HUES48 (cell line): ENCODE measurements at regions not wholly inside any gene's neighbourhood (a gene's known extent, or its start where the extent isn't known, plus 50 kb on each side); places are given as distances from the start of the nearest gene placed in this dataset.

ENCODE experiments used
- H3K27ac ChIP-seq: one replicate; pipeline ENCODE4 v1.7.0; 2013; ENCODE audit warnings: low read depth, low read length, inconsistent platforms
- H3K27me3 ChIP-seq: 2 replicates; pipeline ENCODE4 v1.6.1; 2013; ENCODE audit warnings: mild to moderate bottlenecking, low read length; ENCODE audit not compliant: control insufficient read depth, insufficient read depth
- H3K36me3 ChIP-seq: 2 replicates; pipeline ENCODE4 v1.6.1; 2013; ENCODE audit warnings: low read length; ENCODE audit not compliant: control insufficient read depth, insufficient read depth
- H3K4me1 ChIP-seq: 2 replicates; pipeline ENCODE4 v1.6.1; 2013; ENCODE audit warnings: mild to moderate bottlenecking, low read length; ENCODE audit not compliant: control insufficient read depth, insufficient read depth
- H3K4me3 ChIP-seq: 2 replicates; pipeline ENCODE4 v1.5.1; 2013; ENCODE audit warnings: mild to moderate bottlenecking, low read depth, low read length
- H3K9ac ChIP-seq: 2 replicates; pipeline ENCODE4 v1.6.1; 2013; ENCODE audit warnings: mild to moderate bottlenecking, low read depth, low read length, moderate library complexity
- H3K9me3 ChIP-seq: 2 replicates; pipeline ENCODE4 v1.6.1; 2013; ENCODE audit warnings: low read length; ENCODE audit not compliant: control insufficient read depth, insufficient read depth

DNA sequence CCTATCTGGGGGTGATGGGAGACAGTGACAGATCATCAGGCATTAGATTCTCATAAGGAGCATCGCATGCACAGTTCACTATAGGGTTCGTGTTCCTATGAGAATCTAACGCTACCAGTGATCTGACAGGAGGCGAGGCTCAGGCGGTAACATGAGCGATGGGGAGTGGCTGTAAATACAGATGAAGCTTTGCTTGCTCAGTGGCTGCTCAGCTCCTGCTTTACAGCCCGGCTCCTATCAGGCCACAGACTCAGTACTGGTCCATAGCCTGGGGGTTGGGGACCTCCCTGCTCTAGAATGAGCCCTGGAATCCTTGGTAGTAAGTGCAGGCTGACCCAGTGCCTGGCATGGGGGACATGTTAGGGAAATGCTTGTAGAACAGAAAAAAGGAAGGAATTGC, 426.0 kb downstream of the TYW1 start:
- no peaks in the 10 kb centered on the region for H3K27me3 ChIP-seq
- H3K4me1 ChIP-seq = no peaks in the 10 kb centered on the region
- no peaks in the 10 kb centered on the region for H3K9me3 ChIP-seq
- no peak overlapping the region for H3K9ac ChIP-seq
- no peak overlapping the region for H3K4me3 ChIP-seq
- no peaks in the 10 kb centered on the region for H3K36me3 ChIP-seq
- H3K27ac ChIP-seq = no peak overlapping the region

DNA sequence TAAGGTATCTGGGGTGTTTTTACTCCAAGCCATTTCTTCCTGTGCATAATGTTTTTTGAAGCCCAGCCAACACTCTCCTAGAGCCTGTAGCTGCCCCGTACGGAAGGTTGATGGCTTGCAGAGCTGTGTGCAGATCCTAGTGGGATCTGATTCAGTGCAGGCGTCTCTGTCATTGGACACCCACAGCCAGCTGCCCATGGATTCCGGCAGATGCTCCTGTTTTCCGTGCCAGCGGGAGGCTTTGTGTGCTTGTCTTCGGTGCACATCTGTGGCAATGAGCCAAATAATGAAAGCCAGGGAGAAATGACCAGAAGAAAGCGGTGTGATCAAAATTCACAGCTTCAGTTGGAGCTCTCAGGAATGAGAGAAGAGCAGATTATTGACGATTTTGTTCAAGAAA, 426.4 kb downstream of the TYW1 start:
- no peaks in the 10 kb centered on the region for H3K36me3 ChIP-seq
- H3K4me3 ChIP-seq = no peak overlapping the region
- no peaks in the 10 kb centered on the region for H3K9me3 ChIP-seq
- H3K27ac ChIP-seq = no peak overlapping the region
- H3K4me1 ChIP-seq = no peaks in the 10 kb centered on the region
- no peak overlapping the region for H3K9ac ChIP-seq
- no peaks in the 10 kb centered on the region for H3K27me3 ChIP-seq

DNA sequence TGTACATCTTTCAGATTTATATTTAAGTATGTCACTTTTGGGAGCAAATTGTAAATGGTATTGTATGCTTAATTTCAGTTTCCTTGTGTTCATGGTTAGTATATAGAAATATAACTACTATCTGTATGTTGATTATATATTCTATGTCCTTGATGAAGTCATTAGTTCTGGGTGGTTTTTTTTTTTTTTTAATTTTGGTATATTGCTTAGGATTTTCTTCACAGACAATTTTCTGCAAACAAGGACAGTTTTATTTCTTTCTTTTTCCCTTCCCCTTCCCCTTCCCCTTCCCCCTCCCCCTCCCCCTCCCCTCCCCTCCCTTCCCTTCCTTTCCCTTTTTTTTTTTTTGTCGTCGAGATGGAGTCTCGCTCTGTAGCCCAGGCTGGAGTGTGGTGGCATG, 430.0 kb downstream of the TYW1 start:
- no peaks in the 10 kb centered on the region for H3K9me3 ChIP-seq
- no peak overlapping the region for H3K4me3 ChIP-seq
- no peaks in the 10 kb centered on the region for H3K27me3 ChIP-seq
- H3K27ac ChIP-seq = no peak overlapping the region
- no peak overlapping the region for H3K9ac ChIP-seq
- H3K4me1 ChIP-seq = no peaks in the 10 kb centered on the region
- no peaks in the 10 kb centered on the region for H3K36me3 ChIP-seq

DNA sequence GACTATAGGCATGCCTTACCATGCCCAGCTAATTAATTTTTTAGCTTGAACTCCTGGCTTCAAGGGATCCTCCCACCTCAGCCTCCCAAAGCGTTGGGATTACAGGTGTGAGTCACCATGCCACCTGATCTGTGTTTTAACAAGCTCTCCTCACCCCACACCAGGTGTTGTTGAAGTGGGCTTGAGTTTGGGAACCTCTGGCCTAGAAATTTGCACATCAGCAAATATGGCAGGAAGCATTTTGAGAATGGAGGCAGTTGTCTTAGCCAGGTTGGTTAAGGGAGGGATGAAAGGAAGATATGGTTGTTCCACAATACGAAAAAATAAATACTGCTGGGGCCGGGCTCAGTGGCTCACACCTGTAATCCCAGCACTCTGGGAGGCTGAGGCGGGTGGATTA, 433.1 kb downstream of the TYW1 start:
- no peaks in the 10 kb centered on the region for H3K4me1 ChIP-seq
- H3K9me3 ChIP-seq = peaks cover 11% of the 10 kb centered on the region
- no peak overlapping the region for H3K4me3 ChIP-seq
- H3K27ac ChIP-seq = no peak overlapping the region
- no peak overlapping the region for H3K9ac ChIP-seq
- H3K27me3 ChIP-seq = no peaks in the 10 kb centered on the region
- no peaks in the 10 kb centered on the region for H3K36me3 ChIP-seq

DNA sequence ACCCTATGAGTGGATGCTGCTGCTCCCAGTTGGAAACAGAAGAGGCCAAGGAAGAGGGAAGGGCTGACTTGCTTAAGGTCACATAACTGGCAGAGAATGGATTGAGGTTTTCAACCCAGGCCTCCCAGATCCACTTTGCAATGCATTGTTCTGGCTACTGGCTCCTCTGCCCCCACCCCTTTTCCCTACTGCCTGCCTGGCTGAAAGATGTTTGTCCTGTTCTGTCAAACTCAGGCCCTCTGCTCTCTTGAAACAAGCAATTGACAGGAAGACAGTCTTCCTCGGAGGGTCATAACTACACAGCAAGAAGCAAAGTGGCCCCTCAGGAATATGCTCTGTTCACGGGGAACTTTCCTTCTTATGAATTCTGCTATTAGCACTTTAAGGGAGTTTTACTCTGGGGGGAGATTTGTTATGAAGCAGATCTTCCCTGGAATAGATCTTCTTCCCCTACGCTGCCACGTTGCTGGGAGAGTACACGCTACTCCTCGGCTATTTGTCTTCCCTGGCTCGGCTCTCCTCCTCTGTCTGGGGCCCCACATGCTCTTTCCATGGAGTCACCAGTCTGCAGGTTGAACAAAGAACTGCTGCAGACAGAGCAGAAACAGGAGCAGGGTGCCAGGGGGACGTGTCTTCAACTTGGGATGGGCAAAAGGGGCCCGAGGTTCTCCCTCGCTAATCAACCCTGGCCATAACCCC, 436.1 kb downstream of the TYW1 start:
- H3K27me3 ChIP-seq = no peaks in the 10 kb centered on the region
- H3K36me3 ChIP-seq = no peaks in the 10 kb centered on the region

DNA sequence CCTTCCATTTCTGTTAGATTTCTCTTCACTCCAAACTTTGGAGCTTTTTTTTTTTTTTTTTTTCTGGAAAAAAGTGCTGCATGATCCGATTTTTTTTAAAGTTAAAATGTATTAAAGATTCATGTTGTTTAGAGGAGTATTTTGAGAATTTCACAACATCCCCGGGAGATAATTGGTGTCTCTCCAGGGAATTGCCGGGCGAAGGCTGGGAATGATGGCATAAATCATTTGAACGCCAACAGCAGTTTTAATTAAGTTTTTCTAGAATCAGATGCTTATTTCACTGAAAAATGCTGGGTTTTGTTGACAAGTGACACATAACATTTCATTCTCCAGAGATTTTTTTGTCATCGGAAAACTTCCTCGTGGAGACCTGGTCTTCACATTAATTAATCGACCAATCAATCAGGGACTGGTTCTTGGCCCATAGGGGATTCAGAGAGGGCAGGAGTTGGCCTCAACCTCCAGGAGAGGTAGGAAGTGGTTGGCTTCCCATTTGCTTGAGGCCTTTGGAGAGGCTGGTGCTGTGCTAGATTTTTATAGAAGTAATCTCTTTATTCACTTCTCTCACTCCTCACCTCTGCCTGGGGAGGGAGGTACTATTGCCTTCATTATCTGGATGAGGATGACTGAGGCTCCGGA, 439.4 kb downstream of the TYW1 start:
- Histone ChIP-seq H3K4me1 (peaks cover 18% of the 10 kb centered on the region), H3K27me3 (no peaks in the 10 kb centered on the region), H3K27ac (no peak overlapping the region), H3K9ac (no peak overlapping the region), H3K36me3 (no peaks in the 10 kb centered on the region), H3K9me3 (peaks cover 11% of the 10 kb centered on the region), H3K4me3 (no peak overlapping the region)

More for the DNA sequence above, 436.1 kb downstream of the TYW1 start:
- peaks cover 11% of the 10 kb centered on the region for H3K9me3 ChIP-seq
- no peak overlapping the region for H3K27ac ChIP-seq
- H3K4me3 ChIP-seq = no peak overlapping the region
- H3K9ac ChIP-seq = no peak overlapping the region
- no peaks in the 10 kb centered on the region for H3K4me1 ChIP-seq

DNA sequence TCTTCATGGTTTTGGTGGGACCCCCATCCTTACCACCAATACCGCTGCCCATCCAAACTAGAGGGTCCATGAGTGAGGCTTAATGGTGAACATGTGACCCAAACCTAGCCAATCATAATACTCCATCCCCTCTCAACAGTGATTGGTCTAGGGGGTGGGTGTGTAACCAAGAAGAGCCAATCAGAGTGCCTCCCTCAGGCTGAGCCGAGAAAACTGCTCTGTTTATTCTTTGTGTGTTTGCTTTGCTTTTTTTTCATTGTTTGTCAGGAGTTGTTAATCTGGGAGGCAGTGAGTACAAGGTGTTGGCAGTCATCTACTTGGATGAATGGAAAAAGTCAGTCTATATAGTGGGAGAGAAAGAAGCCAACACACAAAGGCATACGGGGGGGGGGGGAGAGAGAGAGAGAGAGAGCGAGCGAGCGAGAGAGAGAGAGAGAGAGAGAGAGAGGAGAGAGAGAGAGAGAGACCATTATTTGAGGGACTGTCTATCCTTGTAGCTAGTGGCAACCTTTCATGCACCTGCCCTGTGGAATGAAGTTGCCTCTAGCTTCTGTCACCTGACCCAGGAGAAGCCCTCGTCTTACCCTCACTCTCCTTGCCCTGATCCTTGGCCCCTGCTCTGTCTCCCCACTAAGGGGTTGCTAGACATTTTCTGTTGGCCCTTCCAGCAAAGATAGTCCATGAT, 441.7 kb downstream of the TYW1 start:
- Histone ChIP-seq H3K9ac (no peak overlapping the region), H3K36me3 (no peaks in the 10 kb centered on the region), H3K4me3 (no peak overlapping the region), H3K9me3 (peaks cover 5% of the 10 kb centered on the region), H3K4me1 (peaks cover 18% of the 10 kb centered on the region), H3K27me3 (no peaks in the 10 kb centered on the region), H3K27ac (peak overlapping the region; percentile 68)

DNA sequence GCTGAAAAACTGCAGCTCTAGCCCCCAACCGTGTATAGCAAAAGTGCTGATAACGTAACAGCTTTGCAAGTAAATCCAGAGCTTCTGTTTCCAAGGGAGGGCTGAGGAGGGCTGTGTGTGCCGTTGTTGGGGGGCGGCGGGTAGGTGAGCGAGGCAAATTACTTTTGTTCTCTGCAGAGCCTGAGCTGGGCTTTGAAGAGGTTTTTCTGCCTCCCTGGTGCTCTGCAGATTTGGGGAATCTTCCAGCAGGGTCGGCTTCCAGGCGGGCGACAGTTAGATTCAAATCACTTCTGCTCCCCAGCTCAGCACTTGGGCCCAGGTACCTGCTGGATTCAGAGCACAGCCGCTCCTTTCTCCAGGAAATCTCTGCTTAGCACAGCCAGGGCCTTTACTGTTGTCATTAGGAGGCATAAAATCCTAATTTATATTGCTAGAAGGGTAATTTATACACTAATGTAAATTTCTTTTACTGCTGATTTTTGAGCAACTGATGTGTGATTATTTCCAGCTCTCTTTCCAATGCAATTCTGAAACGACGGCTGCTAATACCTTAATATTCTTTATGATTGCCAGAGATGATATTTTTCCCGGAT, 442.4 kb downstream of the TYW1 start:
- H3K36me3 ChIP-seq = no peaks in the 10 kb centered on the region
- no peaks in the 10 kb centered on the region for H3K27me3 ChIP-seq
- H3K9me3 ChIP-seq = no peaks in the 10 kb centered on the region; the same call in 1 of the 2 replicates
- no peak overlapping the region for H3K9ac ChIP-seq
- peak overlapping the region; percentile 68 for H3K27ac ChIP-seq
- no peak overlapping the region for H3K4me3 ChIP-seq
- H3K4me1 ChIP-seq = peaks cover 18% of the 10 kb centered on the region

DNA sequence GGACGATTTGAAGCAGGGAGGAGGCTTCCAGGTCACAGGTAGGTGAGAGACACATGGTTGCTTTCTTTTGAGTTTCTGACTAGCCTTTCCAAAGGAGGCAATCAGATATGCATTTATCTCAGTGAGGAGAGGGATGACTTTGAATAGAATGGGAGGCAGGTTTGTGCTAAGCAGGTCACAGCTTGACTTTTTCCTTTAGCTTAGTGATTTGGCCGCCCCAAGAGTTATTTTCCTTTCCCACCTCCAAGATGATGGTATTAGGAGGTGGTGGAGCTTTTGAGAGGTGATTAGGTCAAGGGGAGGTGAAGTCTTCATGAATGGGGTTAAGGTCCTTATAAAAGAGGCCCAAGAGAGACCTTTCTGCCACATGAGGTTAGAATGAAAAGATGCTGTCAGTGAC, 443.7 kb downstream of the TYW1 start:
- H3K9me3 ChIP-seq = no peaks in the 10 kb centered on the region
- no peak overlapping the region for H3K4me3 ChIP-seq
- no peaks in the 10 kb centered on the region for H3K27me3 ChIP-seq
- H3K27ac ChIP-seq = no peak overlapping the region
- H3K36me3 ChIP-seq = no peaks in the 10 kb centered on the region
- H3K9ac ChIP-seq = no peak overlapping the region
- peaks cover 18% of the 10 kb centered on the region for H3K4me1 ChIP-seq

DNA sequence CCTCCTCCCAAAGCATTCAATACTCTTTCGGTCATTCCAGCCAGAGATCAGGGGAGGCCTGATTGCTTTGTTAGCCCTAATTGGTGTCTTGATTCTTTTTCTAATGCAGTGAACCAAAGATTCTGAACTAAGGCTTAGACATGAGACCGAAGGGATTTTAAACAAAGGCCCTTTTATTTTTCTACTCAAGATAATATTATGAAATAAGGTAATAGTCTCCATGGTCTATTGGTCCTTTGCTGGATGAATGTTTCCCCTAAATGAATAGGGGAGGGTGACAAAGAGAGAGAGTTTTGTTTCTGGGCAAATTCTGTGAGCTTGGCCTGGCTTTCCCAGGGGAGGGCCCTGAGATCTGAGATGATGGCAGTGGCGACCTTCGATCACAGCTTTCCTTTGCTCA, 449.1 kb downstream of the TYW1 start:
- no peaks in the 10 kb centered on the region for H3K4me1 ChIP-seq
- no peaks in the 10 kb centered on the region for H3K36me3 ChIP-seq
- no peaks in the 10 kb centered on the region for H3K27me3 ChIP-seq
- no peak overlapping the region for H3K4me3 ChIP-seq
- no peak overlapping the region for H3K27ac ChIP-seq
- H3K9ac ChIP-seq = no peak overlapping the region
- H3K9me3 ChIP-seq = no peaks in the 10 kb centered on the region

DNA sequence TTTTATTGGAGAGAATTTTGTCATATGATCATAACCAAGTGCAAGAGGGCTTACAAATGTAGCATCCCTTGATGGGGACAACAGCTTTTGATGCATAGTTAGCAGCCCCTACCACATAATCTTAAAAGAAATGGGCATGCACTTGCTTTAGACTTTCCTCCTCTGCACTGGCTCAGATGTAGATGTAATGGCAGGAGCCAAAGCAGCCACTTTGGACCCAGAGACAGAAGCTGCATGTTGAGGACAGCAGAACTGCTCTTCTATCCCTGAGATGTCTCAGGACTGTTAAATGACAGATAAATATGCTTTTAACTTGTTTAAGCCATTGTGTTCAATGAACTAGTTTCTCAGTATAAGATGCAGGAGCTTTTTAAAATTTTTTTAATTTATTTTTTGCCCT, 450.7 kb downstream of the TYW1 start:
- H3K27ac ChIP-seq = no peak overlapping the region
- no peak overlapping the region for H3K9ac ChIP-seq
- no peaks in the 10 kb centered on the region for H3K9me3 ChIP-seq
- H3K4me3 ChIP-seq = no peak overlapping the region
- no peaks in the 10 kb centered on the region for H3K4me1 ChIP-seq
- H3K36me3 ChIP-seq = no peaks in the 10 kb centered on the region
- H3K27me3 ChIP-seq = no peaks in the 10 kb centered on the region
